Endothelial cell (in vitro differentiated cells): ENCODE measurements at regions not wholly inside any gene's neighbourhood (a gene's known extent, or its start where the extent isn't known, plus 50 kb on each side); places are given as distances from the start of the nearest gene placed in this dataset.
"Not testable (repeated sequence)": the region's sequence is repeated elsewhere in the genome, so short reads cannot be mapped to it uniquely, and the experiment has no call there.

Experiments
- DNase-seq: peaks from one replicate; pipeline ENCODE4 v3.0.0; 2021; ENCODE audit warnings: low spot score
- H3K27ac Mint-ChIP-seq: one replicate; pipeline ENCODE4 v1.8.0; 2021; ENCODE audit warnings: mixed read lengths, inconsistent platforms; ENCODE audit not compliant: unreplicated experiment
- H3K27me3 Mint-ChIP-seq: one replicate; pipeline ENCODE4 v1.8.0; 2021; ENCODE audit warnings: mild to moderate bottlenecking, moderate library complexity, mixed read lengths, inconsistent platforms; ENCODE audit not compliant: unreplicated experiment
- H3K36me3 Mint-ChIP-seq: one replicate; pipeline ENCODE4 v1.8.0; 2021; ENCODE audit warnings: mild to moderate bottlenecking, low read depth, mixed read lengths, inconsistent platforms; ENCODE audit not compliant: unreplicated experiment
- H3K4me1 Mint-ChIP-seq: one replicate; pipeline ENCODE4 v1.8.0; 2021; ENCODE audit warnings: mild to moderate bottlenecking, mixed read lengths, inconsistent platforms; ENCODE audit not compliant: unreplicated experiment
- H3K4me3 Mint-ChIP-seq: one replicate; pipeline ENCODE4 v1.8.0; 2021; ENCODE audit warnings: mild to moderate bottlenecking, mixed read lengths, inconsistent platforms; ENCODE audit not compliant: unreplicated experiment
- H3K9me3 Mint-ChIP-seq: one replicate; pipeline ENCODE4 v1.8.0; 2021; ENCODE audit warnings: mixed read lengths, inconsistent platforms; ENCODE audit not compliant: unreplicated experiment
- CTCF ChIP-seq: fragments of 200-600 bp; sonication (generic); IDR thresholded peaks from one replicate; pipeline ENCODE4 v1.5.0; 2021; ENCODE audit warnings: antibody characterized with exemption; ENCODE audit not compliant: unreplicated experiment

GRCh38 chr1:96464522-96464921 is 257.1 kb upstream of the PTBP2 start:
- no peaks in the 10 kb centered on the region for H3K9me3 Mint-ChIP-seq
- DNase-seq = no peak
- H3K4me1 Mint-ChIP-seq = no peaks in the 10 kb centered on the region
- no peak for TF ChIP-seq CTCF
- peaks cover 2% of the 10 kb centered on the region for H3K27me3 Mint-ChIP-seq
- H3K27ac Mint-ChIP-seq = no peak overlapping the region
- H3K4me3 Mint-ChIP-seq = no peak overlapping the region
- no peaks in the 10 kb centered on the region for H3K36me3 Mint-ChIP-seq

- H3K4me1 Mint-ChIP-seq = no peaks in the 10 kb centered on the region
- H3K27me3 Mint-ChIP-seq = peaks cover 2% of the 10 kb centered on the region
Measured at GRCh38 chr1:96464991-96465390, 256.6 kb upstream of the PTBP2 start.

GRCh38 chr1:96465441-96465840 is 256.1 kb upstream of the PTBP2 start:
- Mint-ChIP-seq H3K4me3 (no peak overlapping the region), H3K27ac (no peak overlapping the region), H3K9me3 (no peaks in the 10 kb centered on the region), H3K27me3 (peaks cover 2% of the 10 kb centered on the region), H3K4me1 (no peaks in the 10 kb centered on the region), H3K36me3 (no peaks in the 10 kb centered on the region)
- no peak for TF ChIP-seq CTCF
- DNase-seq = no peak

More at GRCh38 chr1:96464991-96465390, 256.6 kb upstream of the PTBP2 start:
- DNase-seq = no peak
- Mint-ChIP-seq H3K27ac (no peak overlapping the region), H3K9me3 (no peaks in the 10 kb centered on the region), H3K4me3 (no peak overlapping the region), H3K36me3 (no peaks in the 10 kb centered on the region)
- no peak for TF ChIP-seq CTCF

GRCh38 chr1:96466842-96467241 is 254.7 kb upstream of the PTBP2 start:
- TF ChIP-seq CTCF = no peak
- Mint-ChIP-seq H3K4me1 (no peaks in the 10 kb centered on the region), H3K27ac (no peak overlapping the region), H3K27me3 (peaks cover 2% of the 10 kb centered on the region), H3K4me3 (no peak overlapping the region), H3K9me3 (no peaks in the 10 kb centered on the region), H3K36me3 (no peaks in the 10 kb centered on the region)
- DNase-seq = no peak

- H3K27me3 Mint-ChIP-seq, H3K4me3 Mint-ChIP-seq, DNase-seq, H3K9me3 Mint-ChIP-seq, H3K36me3 Mint-ChIP-seq, H3K27ac Mint-ChIP-seq, H3K4me1 Mint-ChIP-seq: not testable (repeated sequence)
Measured at GRCh38 chr1:96469726-96470125, 251.9 kb upstream of the PTBP2 start.

GRCh38 chr1:96472471-96472870 is 249.1 kb upstream of the PTBP2 start:
- Mint-ChIP-seq H3K4me1 (peaks cover 4% of the 10 kb centered on the region), H3K27me3 (peaks cover 14% of the 10 kb centered on the region), H3K4me3 (no peak overlapping the region), H3K36me3 (no peaks in the 10 kb centered on the region), H3K9me3 (no peaks in the 10 kb centered on the region), H3K27ac (no peak overlapping the region)
- TF ChIP-seq CTCF = no peak
- no peak for DNase-seq
